Tibial artery (tissue), 4 donors: ENCODE measurements at regions not wholly inside any gene's neighbourhood (a gene's known extent, or its start where the extent isn't known, plus 50 kb on each side); places are given as distances from the start of the nearest gene placed in this dataset.

Source experiments
- DNase-seq, 2 donors: peaks; one replicate each; pipeline ENCODE4 v3.0.0-alpha.2; 2019
- H3K27ac ChIP-seq, 2 donors: fragments of 200-600 bp; sonication (generic) in 1 of 2; 1 replicate in 1 of 2; 2 replicates in 1 of 2; pipeline ENCODE4 v1.5.1; 2018 to 2019; ENCODE audit warnings: mild to moderate bottlenecking in 1 of 2
- H3K27me3 ChIP-seq, 2 donors: fragments of 200-600 bp; sonication (generic) in 1 of 2; one replicate each; pipeline versions ENCODE4 v1.5.1 to v1.6.0; 2016 to 2019
- H3K36me3 ChIP-seq, 3 donors: fragments of 200-600 bp; sonication (generic) in 2 of 3; one replicate each; pipeline ENCODE4 v1.5.1; 2016 to 2019; ENCODE audit warnings: mild to moderate bottlenecking in 2 of 3
- H3K4me1 ChIP-seq, 4 donors: fragments of 200-600 bp; sonication (generic) in 2 of 4; 1 replicate in 3 of 4; 2 replicates in 1 of 4; pipeline ENCODE4 v1.5.1; 2016 to 2019
- H3K4me3 ChIP-seq, 2 donors: fragments of 200-600 bp; sonication (generic) in 1 of 2; 1 replicate in 1 of 2; 2 replicates in 1 of 2; pipeline ENCODE4 v1.5.1; 2018 to 2019; ENCODE audit warnings: mild to moderate bottlenecking in 2 of 2
- H3K9me3 ChIP-seq, 3 donors: fragments of 200-600 bp; sonication (generic) in 1 of 3; one replicate each; pipeline ENCODE4 v1.5.1; 2016 to 2019
- intact Hi-C: fragments of 100-400 bp; cut with DNase I; formaldehyde crosslinking; loops from one replicate; pipeline ENCODE4 v1.15.0; 2023; ENCODE audit warnings: low total_unique reads
- TF ChIP-seq, protein P1 (sequence below), 2 experiments: fragments of 200-600 bp in 1 of 2; fragments of 450-650 bp in 1 of 2; IDR thresholded peaks; one replicate each; pipeline ENCODE4 v1.5.1; 2017 to 2019; ENCODE audit warnings: antibody characterized with exemption in 2 of 2, mild to moderate bottlenecking in 1 of 2, moderate library complexity in 1 of 2

DNA sequence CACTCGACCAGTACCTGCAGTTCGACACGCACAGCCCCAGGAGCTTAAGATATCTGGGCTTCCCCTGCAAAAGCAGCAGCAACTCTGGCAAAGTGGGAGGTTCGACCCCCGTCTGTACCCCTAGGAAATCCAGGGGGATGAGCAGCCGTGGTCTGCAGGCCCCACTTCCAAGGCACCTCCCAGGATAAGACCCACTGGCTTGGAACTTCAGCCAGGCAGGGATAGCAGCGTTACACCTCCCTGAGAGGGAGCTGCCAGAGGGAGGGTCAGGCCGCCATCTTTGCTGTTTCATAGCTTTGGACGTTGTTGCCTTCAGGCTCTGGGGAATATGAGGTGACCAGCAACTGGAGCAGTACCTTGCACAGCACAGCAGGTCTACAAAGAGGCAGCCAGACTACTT is 351.1 kb downstream of the SOX11 start:
- H3K36me3 ChIP-seq = no peaks in the 10 kb centered on the region
- H3K27me3 ChIP-seq = no peaks in the 10 kb centered on the region
- no peak overlapping the region for H3K4me3 ChIP-seq
- H3K27ac ChIP-seq = no peak overlapping the region
- intact Hi-C loops = no loop called here
- TF ChIP-seq, protein P1, sequence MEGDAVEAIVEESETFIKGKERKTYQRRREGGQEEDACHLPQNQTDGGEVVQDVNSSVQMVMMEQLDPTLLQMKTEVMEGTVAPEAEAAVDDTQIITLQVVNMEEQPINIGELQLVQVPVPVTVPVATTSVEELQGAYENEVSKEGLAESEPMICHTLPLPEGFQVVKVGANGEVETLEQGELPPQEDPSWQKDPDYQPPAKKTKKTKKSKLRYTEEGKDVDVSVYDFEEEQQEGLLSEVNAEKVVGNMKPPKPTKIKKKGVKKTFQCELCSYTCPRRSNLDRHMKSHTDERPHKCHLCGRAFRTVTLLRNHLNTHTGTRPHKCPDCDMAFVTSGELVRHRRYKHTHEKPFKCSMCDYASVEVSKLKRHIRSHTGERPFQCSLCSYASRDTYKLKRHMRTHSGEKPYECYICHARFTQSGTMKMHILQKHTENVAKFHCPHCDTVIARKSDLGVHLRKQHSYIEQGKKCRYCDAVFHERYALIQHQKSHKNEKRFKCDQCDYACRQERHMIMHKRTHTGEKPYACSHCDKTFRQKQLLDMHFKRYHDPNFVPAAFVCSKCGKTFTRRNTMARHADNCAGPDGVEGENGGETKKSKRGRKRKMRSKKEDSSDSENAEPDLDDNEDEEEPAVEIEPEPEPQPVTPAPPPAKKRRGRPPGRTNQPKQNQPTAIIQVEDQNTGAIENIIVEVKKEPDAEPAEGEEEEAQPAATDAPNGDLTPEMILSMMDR (IDR thresholded peaks at IDR 0.05) = no peak
- H3K9me3 ChIP-seq = no peaks in the 10 kb centered on the region
- no peaks in the 10 kb centered on the region for H3K4me1 ChIP-seq
- no peak for DNase-seq

DNA sequence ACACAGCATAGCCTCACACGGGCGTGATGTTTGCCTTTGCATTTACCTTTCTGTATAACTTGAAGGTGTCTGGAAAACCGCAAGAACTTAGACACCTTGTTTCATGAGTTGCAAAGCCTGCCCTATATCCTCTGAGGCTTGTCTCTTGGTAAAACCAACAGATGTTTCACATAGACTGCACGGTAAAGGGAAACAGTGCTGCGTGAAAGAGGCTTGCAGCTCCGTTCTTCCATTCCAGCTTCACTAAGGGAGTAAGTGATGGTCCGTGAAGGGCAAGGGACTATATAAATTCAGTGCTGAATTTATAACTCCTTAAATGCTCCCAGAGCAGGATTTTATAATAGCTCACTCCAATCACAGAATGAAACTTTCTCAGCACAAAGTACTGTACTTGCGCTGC is 360.5 kb downstream of the SOX11 start:
- peaks cover 0 to 5% (median 0%) of the 10 kb centered on the region in 3 donors for H3K9me3 ChIP-seq
- intact Hi-C loops = no loop called here
- no peaks in the 10 kb centered on the region for H3K27me3 ChIP-seq
- no peak overlapping the region for H3K27ac ChIP-seq
- H3K4me1 ChIP-seq = no peaks in the 10 kb centered on the region
- H3K36me3 ChIP-seq = no peaks in the 10 kb centered on the region
- no peak overlapping the region for H3K4me3 ChIP-seq
- DNase-seq = no peak
- TF ChIP-seq, protein P1 (IDR thresholded peaks at IDR 0.05) = no peak

DNA sequence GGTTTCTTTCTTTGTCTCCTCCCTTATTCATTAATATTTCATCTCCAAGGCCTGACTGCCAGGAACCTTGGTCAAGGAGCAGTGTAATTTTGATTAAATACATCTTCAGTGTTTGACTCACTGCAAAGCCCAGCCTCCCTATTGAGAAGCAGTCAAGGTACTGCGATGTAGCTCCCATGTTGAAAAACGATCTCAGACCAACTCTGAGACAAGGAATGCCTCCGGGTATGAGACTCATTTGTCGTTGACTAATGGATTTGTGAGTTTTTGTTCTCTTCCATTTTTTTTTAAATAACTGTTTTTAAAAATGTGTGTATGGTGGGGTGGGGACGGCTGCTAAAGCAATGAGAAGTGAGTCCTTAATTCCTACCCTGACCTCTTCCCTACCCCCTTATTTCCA is 361.6 kb downstream of the SOX11 start:
- DNase-seq = no peak
- H3K4me3 ChIP-seq = no peak overlapping the region
- intact Hi-C loops = no loop called here
- no peaks in the 10 kb centered on the region for H3K4me1 ChIP-seq
- no peaks in the 10 kb centered on the region for H3K36me3 ChIP-seq
- no peaks in the 10 kb centered on the region for H3K27me3 ChIP-seq
- no peak overlapping the region for H3K27ac ChIP-seq
- TF ChIP-seq, protein P1 (IDR thresholded peaks at IDR 0.05) = no peak
- H3K9me3 ChIP-seq = peaks cover 0 to 5% (median 0%) of the 10 kb centered on the region in 3 donors

DNA sequence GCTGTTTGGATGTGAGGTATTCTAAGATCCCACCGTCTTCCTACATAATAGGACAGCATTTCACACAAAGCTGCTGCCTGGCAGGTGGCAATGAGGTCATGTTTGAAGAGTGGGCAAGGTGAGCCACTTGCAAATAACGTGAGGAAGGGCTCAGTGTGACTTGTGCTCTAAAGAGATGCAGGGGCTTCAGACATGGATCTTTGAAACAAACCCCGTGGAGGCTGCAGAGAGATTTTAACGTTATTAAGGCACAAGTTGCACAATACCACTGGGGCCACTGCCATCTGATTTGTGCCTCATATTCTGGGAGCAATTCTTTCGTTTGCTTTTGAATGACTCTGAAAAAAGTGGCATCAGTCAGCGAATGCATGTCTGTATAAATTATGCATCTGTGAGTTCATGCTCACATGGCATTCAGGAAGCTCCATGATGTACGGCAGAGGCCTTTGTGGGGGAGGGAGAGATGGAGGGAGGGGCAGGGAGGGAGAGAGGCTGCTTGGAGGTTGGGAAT is 362.0 kb downstream of the SOX11 start:
- H3K4me1 ChIP-seq = no peaks in the 10 kb centered on the region
- H3K9me3 ChIP-seq = peaks cover 0 to 5% (median 0%) of the 10 kb centered on the region in 3 donors
- no peak for DNase-seq
- TF ChIP-seq, protein P1 (IDR thresholded peaks at IDR 0.05) = no peak
- H3K4me3 ChIP-seq = no peak overlapping the region
- no peaks in the 10 kb centered on the region for H3K36me3 ChIP-seq
- intact Hi-C loops = no loop called here
- H3K27me3 ChIP-seq = no peaks in the 10 kb centered on the region
- no peak overlapping the region for H3K27ac ChIP-seq

DNA sequence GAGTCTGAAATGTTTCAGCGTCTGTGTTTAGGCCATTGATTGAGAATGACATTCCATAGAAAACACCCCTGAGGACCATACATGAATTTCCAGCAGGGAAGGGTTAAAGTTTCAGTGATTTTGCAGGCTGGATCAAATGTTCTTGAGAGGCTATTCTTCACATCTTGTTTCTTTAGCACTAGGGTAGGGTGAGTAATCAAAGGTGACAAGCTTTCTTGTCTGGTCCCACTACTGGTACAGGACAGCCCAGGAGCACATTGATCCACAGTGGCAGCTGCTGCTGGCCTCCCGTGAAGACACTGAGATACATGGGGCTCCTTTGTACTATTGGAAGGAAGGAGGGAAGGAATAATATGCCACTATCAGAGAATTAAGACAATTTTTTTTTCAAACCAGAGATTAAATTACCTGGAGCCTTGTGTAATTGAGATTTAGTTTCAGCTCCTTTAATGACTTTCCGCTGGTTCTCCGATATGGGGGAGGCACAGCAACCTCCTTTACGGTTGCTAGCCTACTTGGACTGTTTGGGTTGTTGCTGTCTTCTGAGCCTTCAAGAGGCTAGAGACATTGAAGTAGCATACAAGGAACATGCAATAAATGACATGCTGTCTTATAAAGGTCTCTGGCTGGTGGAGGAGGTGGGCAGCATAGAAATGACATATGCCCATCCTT is 368.9 kb downstream of the SOX11 start:
- H3K4me3 ChIP-seq = no peak overlapping the region
- H3K27me3 ChIP-seq = no peaks in the 10 kb centered on the region
- intact Hi-C loops = no loop called here
- no peaks in the 10 kb centered on the region for H3K4me1 ChIP-seq
- no peak for DNase-seq
- TF ChIP-seq, protein P1 (IDR thresholded peaks at IDR 0.05) = no peak
- no peaks in the 10 kb centered on the region for H3K9me3 ChIP-seq
- no peak overlapping the region for H3K27ac ChIP-seq
- no peaks in the 10 kb centered on the region for H3K36me3 ChIP-seq
